ENCODE measurements at regions not wholly inside any gene's neighbourhood (a gene's known extent, or its start where the extent isn't known, plus 50 kb on each side); places are given as distances from the start of the nearest gene placed in this dataset.

- Mint-ChIP-seq H3K27me3 (peaks cover 5 to 13% of the 10 kb centered on the region in 2 donors), H3K4me3 (no peak overlapping the region), H3K27ac (no peak overlapping the region), H3K9me3 (no peaks in the 10 kb centered on the region), H3K4me1 (no peaks in the 10 kb centered on the region), H3K36me3 (no peaks in the 10 kb centered on the region)
- no peak for DNase-seq
- ATAC-seq (replicated peaks) = no peak
These were observed 56.2 kb downstream of the TAF11L14 start for GRCh38 chr5:17690473-17690872.

GRCh38 chr5:17691762-17692161, 57.5 kb downstream of the TAF11L14 start:
- Mint-ChIP-seq H3K27ac (no peak overlapping the region), H3K27me3 (peaks cover 6 to 13% of the 10 kb centered on the region in 2 donors), H3K4me3 (no peak overlapping the region), H3K4me1 (no peaks in the 10 kb centered on the region), H3K36me3 (no peaks in the 10 kb centered on the region), H3K9me3 (no peaks in the 10 kb centered on the region)
- ATAC-seq (replicated peaks) (no peak), DNase-seq (no peak)

GRCh38 chr5:17694371-17694770, 60.1 kb downstream of the TAF11L14 start:
- Mint-ChIP-seq H3K36me3 (no peaks in the 10 kb centered on the region), H3K27me3 (peaks cover 13% of the 10 kb centered on the region in 2 donors), H3K4me3 (no peak overlapping the region), H3K9me3 (no peaks in the 10 kb centered on the region), H3K27ac (no peak overlapping the region), H3K4me1 (no peaks in the 10 kb centered on the region)
- ATAC-seq (replicated peaks) = no peak
- DNase-seq = no peak

DNA sequence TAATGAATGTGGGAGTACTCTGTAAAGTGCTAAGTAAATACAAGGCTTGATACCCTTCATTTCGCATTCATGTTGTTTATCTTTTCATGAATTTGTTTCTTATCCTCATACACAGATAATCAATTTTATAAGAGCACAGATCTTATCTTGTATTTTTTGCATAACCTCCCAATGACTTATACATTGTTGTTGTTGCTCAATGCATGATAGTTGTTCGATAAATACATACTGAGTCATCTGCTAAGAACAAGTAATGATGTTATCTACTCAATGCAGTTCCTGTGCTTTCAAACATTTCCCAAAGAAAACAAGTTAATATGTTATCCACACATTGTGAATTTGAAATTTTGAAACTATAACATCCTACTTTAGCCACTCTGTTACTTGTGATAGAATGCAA, 60.7 kb downstream of the TAF11L14 start:
- ATAC-seq (replicated peaks) = no peak
- Mint-ChIP-seq H3K27ac (no peak overlapping the region), H3K4me3 (no peak overlapping the region), H3K9me3 (no peaks in the 10 kb centered on the region), H3K27me3 (peaks cover 13 to 14% of the 10 kb centered on the region in 2 donors), H3K4me1 (no peaks in the 10 kb centered on the region), H3K36me3 (no peaks in the 10 kb centered on the region)
- DNase-seq = no peak

DNA sequence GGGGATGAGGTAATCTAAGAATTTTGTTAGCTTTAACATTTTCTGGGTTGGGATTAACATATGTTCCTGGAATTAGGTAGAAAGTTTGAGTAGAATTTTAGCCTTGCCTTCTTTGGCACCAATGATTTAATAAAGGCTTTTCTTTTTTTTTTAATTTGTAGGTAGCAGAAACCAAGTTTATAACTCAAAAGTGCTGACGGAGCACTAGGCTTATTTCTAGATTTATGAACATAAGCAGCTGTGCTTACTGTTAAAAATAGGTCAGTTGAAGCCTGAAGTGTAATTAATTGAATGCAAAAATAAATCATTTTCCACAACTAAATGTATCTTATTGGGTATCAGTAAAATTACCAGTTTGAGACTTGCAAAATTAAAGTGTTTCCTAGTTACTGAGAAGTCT, 62.4 kb downstream of the TAF11L14 start:
- Mint-ChIP-seq H3K36me3 (peaks cover 0 to 2% of the 10 kb centered on the region in 2 donors), H3K4me1 (no peaks in the 10 kb centered on the region), H3K27ac (no peak overlapping the region), H3K27me3 (peaks cover under 1 to 14% of the 10 kb centered on the region in 2 donors), H3K4me3 (no peak overlapping the region), H3K9me3 (peaks cover 0 to 7% of the 10 kb centered on the region in 2 donors)
- DNase-seq (no peak), ATAC-seq (replicated peaks) (no peak)

GRCh38 chr5:17697671-17698070, 63.4 kb downstream of the TAF11L14 start:
- Mint-ChIP-seq H3K9me3 (peaks cover 0 to 8% of the 10 kb centered on the region in 2 donors), H3K4me1 (no peaks in the 10 kb centered on the region), H3K36me3 (peaks cover 0 to 2% of the 10 kb centered on the region in 2 donors), H3K27me3 (peaks cover 0 to 11% of the 10 kb centered on the region in 2 donors), H3K27ac (no peak overlapping the region), H3K4me3 (no peak overlapping the region)
- no peak for DNase-seq
- no peak for ATAC-seq (replicated peaks)

- no peaks in the 10 kb centered on the region for H3K36me3 Mint-ChIP-seq
- no peaks in the 10 kb centered on the region for H3K9me3 Mint-ChIP-seq
- no peak overlapping the region for H3K27ac Mint-ChIP-seq
- no peak for DNase-seq
- no peak for ATAC-seq (replicated peaks)
- H3K27me3 Mint-ChIP-seq = no peaks in the 10 kb centered on the region
- no peak overlapping the region for H3K4me3 Mint-ChIP-seq
- H3K4me1 Mint-ChIP-seq = peaks cover 0 to 6% of the 10 kb centered on the region in 2 donors
These were observed 74.9 kb downstream of the TAF11L14 start for GRCh38 chr5:17709011-17709710.

DNA sequence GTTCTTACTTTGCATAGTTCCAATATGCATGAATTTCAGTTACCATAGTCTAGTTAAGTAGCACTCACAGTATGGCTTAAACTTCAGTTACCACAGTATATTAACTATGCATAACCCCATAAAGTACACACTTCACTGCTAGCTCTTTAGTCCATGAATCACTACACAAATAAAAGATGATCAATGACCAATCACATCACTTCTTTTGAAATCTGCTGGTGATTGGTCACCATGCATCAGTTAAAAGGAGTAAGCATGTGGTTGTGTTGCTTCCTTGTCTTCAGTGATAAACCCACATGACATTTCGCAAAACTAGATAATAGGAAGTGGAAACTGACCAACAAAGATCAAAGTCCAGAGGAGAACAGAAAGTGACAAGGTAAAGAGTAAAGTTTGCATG, 79.0 kb downstream of the TAF11L14 start:
- Mint-ChIP-seq H3K9me3 (peaks cover 4 to 6% of the 10 kb centered on the region in 2 donors), H3K4me1 (peaks cover 0 to 6% of the 10 kb centered on the region in 2 donors), H3K36me3 (no peaks in the 10 kb centered on the region), H3K27ac (no peak overlapping the region), H3K4me3 (no peak overlapping the region), H3K27me3 (no peaks in the 10 kb centered on the region)
- no peak for DNase-seq
- peak in 1 of 2 donors; percentile 45 for ATAC-seq (replicated peaks)

DNA sequence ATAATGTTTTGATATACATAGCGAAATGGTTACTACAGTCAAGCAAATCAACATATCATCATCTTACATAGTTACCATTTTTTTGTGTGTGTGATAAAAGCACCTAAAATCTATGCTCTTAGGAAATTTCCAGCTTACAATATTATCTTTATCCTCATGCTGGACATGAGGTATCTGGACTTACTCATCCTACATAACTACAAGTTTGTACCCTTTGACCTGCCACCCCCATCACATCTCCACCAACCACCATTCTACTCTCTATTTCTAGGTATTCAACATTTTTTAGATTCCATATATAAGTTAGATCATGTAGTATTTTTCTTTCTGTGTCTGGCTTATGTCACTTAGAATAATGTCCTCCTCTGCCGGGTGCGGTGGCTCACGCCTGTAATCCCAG, 79.9 kb downstream of the TAF11L14 start:
- peaks cover 0 to 6% of the 10 kb centered on the region in 2 donors for H3K4me1 Mint-ChIP-seq
- H3K9me3 Mint-ChIP-seq = peaks cover 4 to 6% of the 10 kb centered on the region in 2 donors
- no peak for ATAC-seq (replicated peaks)
- no peak overlapping the region for H3K27ac Mint-ChIP-seq
- H3K27me3 Mint-ChIP-seq = no peaks in the 10 kb centered on the region
- no peaks in the 10 kb centered on the region for H3K36me3 Mint-ChIP-seq
- DNase-seq = no peak
- no peak overlapping the region for H3K4me3 Mint-ChIP-seq

GRCh38 chr5:17719592-17719991, 85.3 kb downstream of the TAF11L14 start:
- H3K36me3 Mint-ChIP-seq = no peaks in the 10 kb centered on the region
- peaks cover 4 to 6% of the 10 kb centered on the region in 2 donors for H3K9me3 Mint-ChIP-seq
- H3K27ac Mint-ChIP-seq = no peak overlapping the region
- no peaks in the 10 kb centered on the region for H3K4me1 Mint-ChIP-seq
- H3K27me3 Mint-ChIP-seq = no peaks in the 10 kb centered on the region
- no peak overlapping the region for H3K4me3 Mint-ChIP-seq
- DNase-seq (no peak), ATAC-seq (replicated peaks) (no peak)

DNA sequence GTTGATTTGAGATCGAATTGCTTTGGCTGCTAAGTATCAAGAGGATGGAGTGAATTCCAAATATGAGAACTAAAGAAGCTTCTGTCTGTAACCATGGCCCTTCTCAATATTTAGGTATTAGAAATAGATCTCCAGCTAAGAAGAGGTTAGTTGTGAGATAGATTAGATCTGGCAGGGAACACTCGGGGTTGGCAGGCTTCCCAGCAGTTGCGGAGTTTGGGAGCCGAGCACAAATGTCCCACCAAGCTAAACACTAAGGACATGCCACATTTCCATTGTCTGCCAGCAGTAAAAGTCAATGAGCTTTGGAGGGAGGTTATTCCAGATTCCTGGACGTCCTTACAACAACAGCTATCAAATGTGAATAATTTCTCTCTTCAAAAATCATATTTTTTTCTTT, 85.8 kb downstream of the TAF11L14 start:
- Mint-ChIP-seq H3K27ac (no peak overlapping the region), H3K36me3 (no peaks in the 10 kb centered on the region), H3K9me3 (peaks cover 4 to 6% of the 10 kb centered on the region in 2 donors), H3K4me1 (no peaks in the 10 kb centered on the region), H3K4me3 (no peak overlapping the region), H3K27me3 (no peaks in the 10 kb centered on the region)
- no peak for ATAC-seq (replicated peaks)
- no peak for DNase-seq

GRCh38 chr5:17723876-17724275, 89.6 kb downstream of the TAF11L14 start:
- Mint-ChIP-seq H3K9me3 (no peaks in the 10 kb centered on the region), H3K4me3 (no peak overlapping the region), H3K27ac (no peak overlapping the region), H3K4me1 (no peaks in the 10 kb centered on the region), H3K36me3 (no peaks in the 10 kb centered on the region), H3K27me3 (no peaks in the 10 kb centered on the region)
- ATAC-seq (replicated peaks) = no peak
- DNase-seq = no peak

DNA sequence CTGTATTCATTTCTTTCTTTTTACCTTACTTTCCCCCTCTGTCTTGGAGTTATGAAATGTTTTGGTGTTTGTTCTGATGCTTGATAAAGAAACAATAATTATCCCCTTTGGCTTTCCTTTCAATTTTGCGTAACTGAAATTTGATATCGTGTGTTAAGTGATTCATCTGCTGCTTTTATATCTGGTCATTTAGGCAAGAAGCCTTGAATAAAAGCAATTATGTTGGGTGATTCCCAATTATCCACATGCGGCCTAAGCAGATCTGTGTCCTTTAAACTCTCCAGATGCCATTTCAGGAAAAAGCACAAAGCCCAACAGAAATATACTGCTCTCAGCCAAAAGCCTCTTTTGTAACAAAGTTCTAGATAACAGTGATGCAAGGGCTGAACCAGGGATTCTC, 92.8 kb downstream of the TAF11L14 start:
- ATAC-seq (replicated peaks) = no peak
- H3K4me3 Mint-ChIP-seq = no peak overlapping the region
- H3K9me3 Mint-ChIP-seq = no peaks in the 10 kb centered on the region
- no peak for DNase-seq
- H3K27ac Mint-ChIP-seq = no peak overlapping the region
- H3K4me1 Mint-ChIP-seq = no peaks in the 10 kb centered on the region
- no peaks in the 10 kb centered on the region for H3K36me3 Mint-ChIP-seq
- H3K27me3 Mint-ChIP-seq = peaks cover 0 to 4% of the 10 kb centered on the region in 2 donors

- no peaks in the 10 kb centered on the region for H3K9me3 Mint-ChIP-seq
- no peak overlapping the region for H3K27ac Mint-ChIP-seq
- no peak for DNase-seq
- H3K4me1 Mint-ChIP-seq = no peaks in the 10 kb centered on the region
- H3K4me3 Mint-ChIP-seq = no peak overlapping the region
- no peak for ATAC-seq (replicated peaks)
- no peaks in the 10 kb centered on the region for H3K36me3 Mint-ChIP-seq
- peaks cover 0 to 4% of the 10 kb centered on the region in 2 donors for H3K27me3 Mint-ChIP-seq
These were observed 96.2 kb downstream of the TAF11L14 start for GRCh38 chr5:17730421-17730820.

DNA sequence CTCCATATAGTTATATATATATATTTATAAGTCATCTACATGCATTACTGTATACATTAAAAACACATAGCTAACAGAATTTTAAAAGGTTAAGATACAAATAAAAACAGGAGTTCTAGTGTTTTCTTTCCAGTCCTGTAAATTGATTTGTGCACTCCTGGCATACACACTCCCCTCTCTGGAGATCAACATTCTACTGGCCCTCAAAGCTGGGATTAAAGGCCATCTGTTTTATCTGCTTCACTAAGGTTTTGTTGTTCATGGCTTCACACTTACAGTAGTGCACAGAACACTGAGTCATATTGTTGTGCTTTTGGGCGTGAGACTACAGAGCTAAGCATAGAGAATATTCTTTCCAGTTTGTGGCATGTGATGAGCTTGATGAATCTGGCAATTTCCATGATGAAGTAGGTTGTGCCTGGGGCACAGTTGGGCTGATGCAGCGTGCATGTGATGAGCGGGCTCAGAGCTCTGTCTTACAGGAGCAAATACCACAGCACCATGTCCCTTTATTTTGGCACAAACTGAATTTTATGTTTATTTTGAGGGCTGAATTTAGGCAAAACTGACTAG, 98.2 kb downstream of the TAF11L14 start:
- Mint-ChIP-seq H3K36me3 (no peaks in the 10 kb centered on the region), H3K27ac (no peak overlapping the region), H3K9me3 (peaks cover 0 to 2% of the 10 kb centered on the region in 2 donors), H3K4me1 (no peaks in the 10 kb centered on the region), H3K4me3 (no peak overlapping the region), H3K27me3 (peaks cover 0 to 4% of the 10 kb centered on the region in 2 donors)
- no peak for DNase-seq
- ATAC-seq (replicated peaks) = no peak
